ENCODE measurements at regions not wholly inside any gene's neighbourhood (a gene's known extent, or its start where the extent isn't known, plus 50 kb on each side); places are given as distances from the start of the nearest gene placed in this dataset.
"Not testable (repeated sequence)": the region's sequence is repeated elsewhere in the genome, so short reads cannot be mapped to it uniquely, and the experiment has no call there.

DNA sequence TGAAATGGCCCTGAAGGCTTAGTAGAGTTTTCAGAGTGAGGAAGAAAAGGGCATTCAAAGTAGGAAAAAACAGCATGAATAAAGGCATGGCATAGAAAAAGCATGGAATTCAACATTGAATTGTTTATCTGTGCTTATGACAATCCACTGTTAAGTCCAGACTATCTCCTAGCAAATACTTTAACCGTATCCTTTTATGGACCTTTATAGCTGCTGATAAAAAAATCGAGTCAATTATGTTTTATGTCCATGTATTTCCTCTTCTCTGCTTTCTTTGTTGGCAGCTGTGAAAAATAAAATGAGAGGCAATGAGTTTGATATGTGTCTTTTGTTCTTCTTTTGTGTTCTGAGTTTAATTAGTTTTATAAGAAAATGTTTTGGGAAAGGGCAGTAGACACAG, 70.4 kb downstream of the TDRD15 start:
- in situ Hi-C loops (cut with HindIII; ENCODE audit: low sequenced_read_pairs): no loop called here

DNA sequence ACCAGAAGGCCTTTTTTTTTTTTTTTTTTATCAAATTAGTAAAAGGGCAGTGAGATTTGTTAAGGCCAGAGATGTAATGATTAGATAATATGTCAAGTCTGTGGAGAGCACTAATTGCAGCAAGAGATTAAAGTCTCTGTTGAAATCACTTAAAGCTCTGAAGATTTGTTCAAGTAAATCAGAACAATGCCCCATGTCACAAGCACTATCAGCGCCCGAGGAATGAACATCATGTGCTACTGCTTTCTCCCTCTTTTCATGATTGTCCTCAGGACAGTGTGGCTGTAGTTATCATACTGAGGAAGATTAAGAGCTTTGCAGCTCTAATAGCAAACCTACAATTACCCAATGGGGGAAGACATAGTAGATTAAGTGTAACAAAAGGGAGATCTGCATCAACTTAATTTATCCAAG, 71.1 kb downstream of the TDRD15 start:
- in situ Hi-C loops (cut with HindIII; ENCODE audit: low sequenced_read_pairs): no loop called here

DNA sequence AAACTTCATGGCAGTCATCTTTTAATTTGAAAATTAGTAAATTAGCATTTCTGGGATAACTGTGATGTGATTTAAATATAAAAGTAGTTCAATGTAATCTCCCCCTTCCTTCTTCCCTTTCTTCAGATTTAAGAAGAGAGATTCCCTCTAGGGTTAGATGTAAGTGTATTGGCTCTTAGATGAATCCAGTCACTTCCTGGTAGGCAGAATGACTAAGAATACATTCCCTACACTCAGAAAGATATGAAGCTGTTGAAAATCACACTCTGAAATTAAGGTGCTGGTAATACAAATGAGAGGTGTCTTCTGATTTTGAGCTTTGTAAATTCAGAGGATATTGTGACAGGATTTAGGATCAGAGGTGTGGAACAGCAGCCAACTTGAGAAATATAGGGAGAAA, 71.6 kb downstream of the TDRD15 start:
- in situ Hi-C loops (cut with HindIII; ENCODE audit: low sequenced_read_pairs): no loop called here

DNA sequence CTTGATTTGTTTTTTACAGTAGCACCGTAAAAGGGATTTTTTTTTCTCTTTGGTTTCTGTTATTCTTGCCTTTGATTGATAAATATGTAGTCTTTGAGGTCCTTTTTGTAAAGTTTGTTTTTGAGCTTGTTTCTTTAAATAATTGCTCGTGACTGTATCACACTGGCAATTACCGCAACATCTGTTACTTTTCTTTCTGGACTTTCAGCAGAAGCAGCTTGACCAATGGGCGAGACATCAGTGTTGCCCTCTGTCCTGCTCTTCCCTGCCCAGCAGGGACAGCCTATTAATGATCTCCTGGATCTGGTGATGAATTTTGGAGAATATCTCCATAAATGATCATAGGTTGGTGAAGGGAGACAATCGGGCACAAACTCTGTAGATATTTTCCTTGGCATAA, 74.9 kb downstream of the TDRD15 start:
- in situ Hi-C loops (cut with HindIII; ENCODE audit: low sequenced_read_pairs): no loop called here

DNA sequence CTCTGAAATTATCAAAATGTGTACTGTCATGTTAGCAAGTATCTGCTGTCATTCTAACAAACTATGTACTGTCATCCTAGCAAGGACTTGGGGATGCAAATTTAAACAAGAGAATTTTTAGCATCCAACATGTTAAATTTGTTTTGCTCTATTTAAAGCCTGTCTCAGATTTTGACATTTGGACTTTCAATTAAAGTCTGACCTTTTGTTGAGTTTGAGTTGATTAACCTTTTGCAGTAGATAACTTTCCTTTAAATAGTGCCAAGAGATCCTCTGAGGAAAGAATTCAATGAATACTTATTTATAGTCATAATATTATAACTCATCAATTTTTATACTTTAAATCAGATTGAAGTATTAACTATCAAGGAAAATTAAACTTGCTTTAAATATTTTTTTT, 80.2 kb downstream of the TDRD15 start:
- in situ Hi-C loops (cut with HindIII; ENCODE audit: low sequenced_read_pairs): no loop called here

DNA sequence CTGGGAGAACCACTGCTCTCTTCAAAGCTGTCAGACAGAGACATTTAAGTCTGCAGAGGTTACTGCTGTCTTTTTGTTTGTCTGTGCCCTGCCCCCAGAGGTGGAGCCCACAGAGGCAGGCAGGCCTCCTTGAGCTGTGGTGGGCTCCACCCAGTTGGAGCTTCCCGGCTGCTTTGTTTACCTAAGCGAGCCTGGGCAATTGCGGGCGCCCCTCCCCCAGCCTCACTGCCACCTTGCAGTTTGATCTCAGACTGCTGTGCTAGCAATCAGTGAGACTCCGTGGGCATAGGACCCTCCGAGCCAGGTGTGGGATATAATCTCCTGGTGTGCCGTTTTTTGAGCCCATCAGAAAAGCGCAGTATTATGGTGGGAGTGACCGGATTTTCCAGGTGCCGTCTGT, 90.3 kb downstream of the TDRD15 start:
- in situ Hi-C loops (cut with HindIII; ENCODE audit: low sequenced_read_pairs): not testable (repeated sequence)

DNA sequence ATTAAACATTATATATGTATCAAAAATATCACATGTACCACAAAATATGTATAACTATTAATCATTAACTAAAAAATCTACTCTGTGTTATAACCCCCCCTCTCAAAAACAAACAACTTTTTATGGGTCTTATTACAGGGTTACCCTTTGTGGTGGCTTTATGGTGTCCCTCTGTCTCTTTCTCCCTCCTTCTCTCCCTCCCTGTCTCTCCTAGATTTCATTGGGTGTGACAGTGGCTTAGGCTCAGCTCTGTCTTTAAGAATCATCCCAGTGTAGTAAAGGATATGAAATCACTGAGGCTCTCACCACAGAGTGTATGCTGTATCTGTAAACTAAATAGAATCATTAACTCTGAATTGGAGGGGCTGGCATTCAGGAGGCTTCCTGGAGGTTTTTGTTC, 93.7 kb downstream of the TDRD15 start:
- in situ Hi-C loops (cut with HindIII; ENCODE audit: low sequenced_read_pairs): no loop called here

DNA sequence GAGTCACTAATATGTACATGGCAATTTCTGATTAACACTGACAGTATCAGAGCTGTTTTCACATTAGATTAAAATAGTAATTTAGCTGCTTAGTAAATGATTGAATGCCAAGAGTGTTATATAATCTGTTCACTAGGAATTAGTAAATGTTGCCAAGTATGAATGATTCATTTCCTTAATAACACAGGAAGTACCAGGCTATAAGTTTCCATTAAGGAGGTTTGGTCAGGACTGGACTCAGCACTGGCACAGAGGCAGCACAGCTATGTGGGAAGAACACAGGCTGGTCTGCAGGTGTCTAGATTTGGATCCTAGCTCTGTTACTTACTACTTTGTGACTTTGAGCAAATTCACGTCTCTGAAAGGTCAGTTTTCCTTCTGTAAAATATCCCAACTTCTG, 97.2 kb downstream of the TDRD15 start:
- in situ Hi-C loops (cut with HindIII; ENCODE audit: low sequenced_read_pairs): no loop called here

DNA sequence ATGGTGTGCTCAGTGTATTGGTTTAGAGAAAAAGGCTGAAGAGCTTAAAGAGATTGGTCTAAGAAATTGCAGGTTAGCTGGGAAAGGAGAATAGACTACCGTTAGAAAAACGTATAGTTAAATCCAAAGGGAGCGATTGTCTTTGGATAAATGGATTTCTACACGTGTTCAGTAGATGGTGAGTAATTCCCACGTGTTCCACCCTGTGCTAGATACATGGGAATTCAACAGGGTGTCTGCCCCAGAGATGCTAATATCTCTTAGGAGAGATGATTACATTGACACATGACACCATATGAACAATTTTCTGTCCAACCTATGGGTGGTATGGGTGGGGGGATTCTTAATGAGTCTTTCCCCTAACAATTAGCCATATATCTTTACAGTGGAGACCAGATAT, 99.8 kb downstream of the TDRD15 start:
- in situ Hi-C loops (cut with HindIII; ENCODE audit: low sequenced_read_pairs): no loop called here

DNA sequence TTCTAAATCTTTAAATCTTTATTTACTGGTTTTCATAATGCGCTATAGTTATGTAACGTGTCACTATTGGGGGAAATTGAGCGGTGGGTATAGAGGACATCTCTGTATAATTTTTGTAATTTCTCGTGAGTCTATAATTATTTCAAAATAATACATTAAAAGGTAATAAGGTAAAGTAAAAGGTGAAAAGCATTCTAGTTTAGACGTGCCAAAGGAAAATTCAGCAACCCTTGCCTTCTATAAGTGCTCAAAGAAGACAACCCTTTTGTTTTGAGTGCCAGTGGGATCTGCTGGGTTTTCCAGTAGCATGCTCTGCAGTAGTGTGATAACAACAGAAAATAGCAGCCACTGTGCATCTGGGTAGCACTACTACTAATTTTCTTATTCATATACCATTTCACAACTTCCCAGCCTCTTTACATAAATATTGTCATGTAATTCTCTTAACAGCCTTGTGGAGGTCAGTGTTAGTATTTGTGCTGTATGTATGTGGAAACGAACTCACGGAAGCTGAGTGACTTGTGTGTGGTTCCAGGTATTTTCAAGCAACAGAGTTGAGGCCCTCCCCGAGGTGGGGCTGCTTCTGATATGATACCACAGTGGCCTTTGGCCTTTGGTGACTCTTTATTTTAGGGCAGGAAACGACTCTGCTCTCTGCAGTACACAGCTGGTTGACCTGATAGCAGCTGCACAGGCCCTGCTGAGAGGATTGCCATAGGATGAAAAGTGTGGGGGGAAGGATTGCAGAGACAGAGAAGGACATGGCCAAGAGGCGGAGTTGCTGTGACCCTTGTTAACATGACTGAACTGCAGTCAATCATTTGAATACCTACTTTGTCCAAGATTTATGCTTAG, 104.5 kb downstream of the TDRD15 start:
- in situ Hi-C loops (cut with HindIII; ENCODE audit: low sequenced_read_pairs): no loop called here

DNA sequence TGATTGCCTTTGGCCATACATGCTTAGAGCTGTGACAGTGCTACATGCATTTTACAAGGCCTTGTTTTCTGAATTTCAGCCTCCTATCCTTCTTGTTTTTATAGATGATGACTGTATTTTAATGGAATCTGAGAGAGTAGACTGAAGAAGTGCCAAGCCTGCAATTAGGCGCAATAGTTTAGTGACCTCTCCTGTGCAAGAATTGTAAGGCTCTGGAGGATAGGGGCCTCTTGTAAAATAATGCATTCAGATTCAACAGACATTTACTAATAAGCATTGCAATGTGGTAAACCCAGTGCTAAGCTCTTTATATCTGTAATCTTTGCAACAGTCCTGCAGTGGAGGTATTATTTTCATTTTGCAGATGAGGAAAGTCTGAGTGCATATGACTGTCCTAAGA, 105.5 kb downstream of the TDRD15 start:
- in situ Hi-C loops (cut with HindIII; ENCODE audit: low sequenced_read_pairs): no loop called here

DNA sequence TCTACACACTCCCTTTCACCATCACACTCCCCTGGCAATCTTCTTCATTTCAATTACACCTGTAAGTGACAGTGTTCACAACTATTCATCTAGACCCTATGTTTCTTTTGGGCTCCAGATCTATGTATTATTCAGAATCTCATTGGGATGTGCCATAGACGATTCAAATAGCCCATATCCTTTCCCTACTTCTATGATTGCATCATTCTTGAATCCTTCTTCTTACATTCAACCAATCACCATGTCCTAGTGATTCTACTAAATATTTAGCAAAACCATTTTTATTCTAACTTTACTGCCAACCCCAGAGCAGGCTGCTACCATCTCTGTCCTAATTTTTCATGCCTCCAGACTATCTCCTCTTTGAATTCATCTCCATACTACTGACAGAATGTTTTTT, 106.4 kb downstream of the TDRD15 start:
- in situ Hi-C loops (cut with HindIII; ENCODE audit: low sequenced_read_pairs): no loop called here

DNA sequence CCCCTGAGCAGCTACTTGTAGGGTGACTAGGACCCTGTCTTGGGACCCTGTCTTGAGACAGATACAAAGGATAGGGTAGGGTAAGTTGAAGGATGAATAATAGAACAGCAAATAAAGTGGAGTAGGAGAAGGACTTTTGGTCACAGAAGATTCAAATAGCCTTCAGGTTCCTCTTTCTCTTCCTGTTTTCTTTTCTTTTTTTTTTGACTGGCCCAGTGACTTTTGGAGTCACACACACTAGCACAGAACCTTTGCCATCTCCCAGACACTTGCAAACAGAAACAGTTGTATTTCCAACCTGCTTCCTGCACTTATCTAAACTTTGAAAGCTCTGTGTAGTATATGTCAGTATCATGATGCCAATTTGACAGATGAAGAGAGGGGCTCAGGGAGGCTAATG, 108.2 kb downstream of the TDRD15 start:
- in situ Hi-C loops (cut with HindIII; ENCODE audit: low sequenced_read_pairs): no loop called here

DNA sequence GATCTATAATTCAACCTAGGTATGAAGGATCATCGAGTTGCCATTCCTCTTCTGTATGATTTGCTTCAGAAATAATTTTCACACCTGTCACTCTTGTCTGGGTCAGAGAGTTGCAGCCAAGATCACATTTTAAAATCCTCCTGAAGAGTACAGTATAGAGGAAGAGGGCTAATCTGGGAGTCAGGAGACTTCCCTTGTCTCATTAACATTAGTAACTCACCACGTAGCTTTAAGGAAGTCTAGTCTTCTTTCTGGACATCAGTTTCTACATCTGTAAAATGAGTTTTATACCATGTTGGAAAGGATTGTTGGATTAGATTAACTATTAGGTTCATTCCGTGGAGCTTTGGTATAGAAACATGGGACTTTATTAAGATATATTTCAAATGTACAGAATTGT, 109.4 kb downstream of the TDRD15 start:
- in situ Hi-C loops (cut with HindIII; ENCODE audit: low sequenced_read_pairs): no loop called here

DNA sequence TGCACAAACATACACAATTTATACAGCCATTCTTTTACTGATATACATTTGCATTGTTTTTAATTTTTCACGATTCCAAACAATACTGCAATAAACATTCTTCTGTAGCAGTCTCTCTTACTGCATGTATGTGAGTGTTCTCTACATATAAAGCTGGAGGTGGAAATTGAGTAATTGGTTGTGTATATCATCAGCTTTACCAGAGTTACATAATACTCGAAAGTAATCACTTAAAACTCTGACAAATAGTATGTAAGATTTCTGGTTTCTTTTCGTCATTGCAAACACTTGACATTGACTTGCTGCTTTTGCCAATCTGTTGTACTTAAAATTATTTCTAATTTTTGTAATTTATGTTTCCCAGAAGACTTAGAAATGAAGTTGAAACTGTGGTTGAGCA, 110.2 kb downstream of the TDRD15 start:
- in situ Hi-C loops (cut with HindIII; ENCODE audit: low sequenced_read_pairs): no loop called here

DNA sequence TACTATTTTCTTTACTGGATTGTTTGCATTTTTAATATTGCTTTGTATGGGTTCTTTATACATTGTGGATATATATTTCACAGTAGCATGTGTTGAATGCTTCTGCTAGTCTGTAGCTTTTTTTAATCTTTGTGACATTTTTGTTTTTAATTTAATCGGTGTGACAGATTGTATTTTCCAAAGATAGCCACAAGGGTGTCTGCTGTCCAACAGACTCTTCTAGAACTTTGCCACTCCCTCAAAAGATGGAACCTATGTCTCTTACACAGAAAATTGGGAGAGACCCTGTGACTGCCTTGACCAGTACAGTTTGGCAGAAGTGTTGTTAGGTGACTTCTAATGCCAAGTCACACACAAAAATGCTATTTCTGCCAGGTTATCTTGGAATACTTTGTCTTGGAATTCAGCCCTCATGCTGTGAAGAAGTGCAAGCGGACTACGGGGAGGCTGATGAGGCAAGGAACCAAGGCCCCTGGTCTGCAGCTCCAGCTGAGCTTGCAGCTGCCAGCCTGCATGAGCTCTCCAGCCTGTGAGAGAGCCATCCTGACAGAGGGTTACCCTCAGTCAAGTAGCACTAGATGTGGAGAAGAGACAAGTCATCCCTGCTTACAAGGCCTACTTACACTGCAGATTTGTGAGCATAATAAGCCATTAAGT, 110.8 kb downstream of the TDRD15 start:
- in situ Hi-C loops (cut with HindIII; ENCODE audit: low sequenced_read_pairs): no loop called here

DNA sequence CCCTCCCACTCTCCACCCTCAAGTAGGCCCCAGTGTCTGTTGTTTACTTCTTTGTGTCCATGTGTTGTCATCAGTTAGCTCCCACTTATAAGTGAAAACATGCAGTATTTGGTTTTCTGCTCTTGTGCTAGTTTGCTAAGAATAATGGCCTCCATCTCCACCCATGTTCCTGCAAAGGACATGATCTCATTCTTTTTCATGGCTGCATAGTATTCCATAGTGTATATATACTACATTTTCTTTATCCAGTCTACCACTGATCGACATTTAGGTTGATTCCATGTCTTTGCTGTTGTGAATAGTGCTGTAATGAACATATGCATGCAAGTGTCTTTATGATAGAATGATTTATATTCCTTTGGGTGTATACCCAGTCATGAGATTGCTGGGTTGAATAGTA, 116.0 kb downstream of the TDRD15 start:
- in situ Hi-C loops (cut with HindIII; ENCODE audit: low sequenced_read_pairs): not testable (repeated sequence)

DNA sequence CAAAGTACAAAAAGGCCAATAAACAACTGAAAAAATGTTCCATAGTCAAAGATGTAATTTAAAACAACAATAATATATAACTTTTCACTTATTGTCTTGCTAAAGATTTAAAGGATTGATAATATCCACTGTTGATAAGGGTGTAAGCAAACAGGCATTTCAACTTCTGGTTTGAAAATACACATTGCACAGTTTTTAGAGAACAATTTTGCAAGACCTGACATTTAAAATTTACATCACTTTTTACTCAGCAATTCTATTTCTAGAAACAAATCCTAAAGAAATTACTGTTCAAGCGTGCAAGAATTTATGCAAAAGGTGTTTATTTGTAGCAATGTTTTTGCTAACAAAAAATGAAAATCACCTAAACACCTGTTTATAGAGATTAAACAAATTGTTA, 120.4 kb downstream of the TDRD15 start:
- in situ Hi-C loops (cut with HindIII; ENCODE audit: low sequenced_read_pairs): no loop called here

DNA sequence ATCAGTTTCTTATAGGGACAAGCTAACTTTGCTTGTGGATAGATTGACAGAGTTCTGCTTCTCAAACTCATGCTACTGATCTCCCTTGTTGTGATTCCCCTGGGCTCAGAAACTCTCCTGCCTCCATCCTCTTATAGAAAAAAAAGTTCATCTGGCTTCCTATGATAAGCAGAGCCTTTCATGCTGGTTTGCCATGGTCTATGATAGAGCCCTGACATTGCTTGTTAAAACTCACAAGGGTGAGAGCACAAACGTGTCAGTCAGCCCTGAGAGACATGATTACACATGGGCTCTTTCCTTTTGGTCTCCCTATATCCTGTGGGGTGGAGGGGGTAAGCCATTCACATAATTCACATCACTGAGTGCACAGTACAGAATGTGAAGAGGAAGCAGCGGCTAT, 121.8 kb downstream of the TDRD15 start:
- in situ Hi-C loops (cut with HindIII; ENCODE audit: low sequenced_read_pairs): no loop called here

DNA sequence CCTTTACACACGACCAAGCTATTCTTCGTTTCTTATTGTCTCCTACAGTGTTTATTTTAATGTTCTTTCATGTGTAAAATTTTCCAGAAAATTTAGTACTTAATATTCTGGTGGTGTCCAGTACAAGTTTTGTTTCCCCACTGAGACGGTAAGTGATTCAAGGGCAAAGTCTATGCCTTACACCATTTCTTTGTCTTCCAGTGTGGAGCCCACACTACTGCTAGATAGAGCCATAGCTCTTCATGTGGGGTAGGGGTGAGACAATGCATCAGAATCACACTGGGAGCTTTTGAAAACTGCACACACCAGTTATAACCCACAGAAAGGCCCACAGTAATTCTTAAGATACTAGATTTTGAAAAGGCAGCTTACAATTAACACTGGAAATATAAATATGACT, 125.6 kb downstream of the TDRD15 start:
- in situ Hi-C loops (cut with HindIII; ENCODE audit: low sequenced_read_pairs): no loop called here

DNA sequence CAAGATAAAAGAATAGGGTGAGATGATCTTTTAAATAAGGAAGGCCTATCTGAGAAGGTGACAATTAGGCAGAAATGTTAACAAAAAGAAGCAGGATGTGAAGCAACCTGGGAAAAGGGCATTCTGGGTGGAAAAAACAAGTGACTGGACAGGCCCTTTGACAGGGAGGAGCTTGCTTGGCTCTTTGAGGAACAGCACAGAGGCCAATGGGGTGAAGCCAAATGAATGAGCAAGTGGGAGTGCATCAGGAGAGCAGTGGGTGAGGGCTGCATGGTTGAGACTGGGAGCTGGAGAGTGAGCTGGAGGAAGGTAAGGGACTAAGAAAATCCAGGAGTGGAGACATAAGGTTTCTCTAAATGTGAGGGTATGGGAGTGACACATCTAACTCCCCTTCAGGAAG, 126.9 kb downstream of the TDRD15 start:
- in situ Hi-C loops (cut with HindIII; ENCODE audit: low sequenced_read_pairs): no loop called here

DNA sequence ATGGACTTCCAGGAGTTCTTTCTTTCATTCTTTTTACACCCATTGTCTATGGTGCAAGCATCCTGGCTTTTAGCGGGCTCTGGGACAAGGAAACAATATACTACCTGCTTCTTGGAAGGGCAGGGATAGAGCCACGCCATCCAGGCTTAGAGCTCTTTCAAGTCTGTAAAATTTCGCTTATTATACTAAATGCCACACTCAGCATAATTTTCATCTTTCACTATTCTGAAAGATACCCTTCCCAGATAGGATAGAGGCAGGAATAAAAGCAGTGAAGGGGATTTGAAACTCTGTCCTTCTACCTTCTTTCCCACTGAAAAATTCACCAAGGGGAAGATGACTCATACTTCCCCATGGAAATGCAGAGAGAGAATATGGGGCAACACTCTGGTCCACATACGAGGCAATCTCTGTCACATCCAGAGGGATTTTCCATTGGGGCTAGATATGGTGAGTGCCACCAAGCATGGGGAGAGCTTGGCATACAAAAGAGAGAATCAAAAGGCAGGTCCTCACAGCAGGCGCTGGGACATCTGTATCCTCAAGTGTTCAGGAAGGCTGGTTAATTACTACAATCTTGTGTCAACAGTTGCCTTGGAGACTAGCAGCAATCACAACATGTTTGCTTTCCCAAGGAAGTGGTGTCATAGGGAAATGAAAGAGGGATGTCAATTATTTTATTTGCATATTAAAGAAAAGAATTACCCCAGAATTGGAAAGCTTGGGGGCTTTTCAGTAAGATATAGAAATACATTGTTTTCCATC, 127.6 kb downstream of the TDRD15 start:
- in situ Hi-C loops (cut with HindIII; ENCODE audit: low sequenced_read_pairs): no loop called here

Measured in endothelial cell of hepatic sinusoid (primary cell).